Neural progenitor cell (in vitro differentiated cells): ENCODE measurements at regions not wholly inside any gene's neighbourhood (a gene's known extent, or its start where the extent isn't known, plus 50 kb on each side); places are given as distances from the start of the nearest gene placed in this dataset.

Experiments
- EZH2 ChIP-seq: fragments of 200-600 bp; sonication (generic); IDR thresholded peaks from 2 replicates; pipeline ENCODE4 v1.6.1; 2017; ENCODE audit warnings: antibody characterized with exemption, mild to moderate bottlenecking, moderate library complexity
- TF ChIP-seq, protein P1 (sequence below): fragments of 200-600 bp; sonication (generic); IDR thresholded peaks from 2 replicates; pipeline ENCODE4 v1.5.1; 2017; ENCODE audit warnings: antibody characterized with exemption, mild to moderate bottlenecking

DNA sequence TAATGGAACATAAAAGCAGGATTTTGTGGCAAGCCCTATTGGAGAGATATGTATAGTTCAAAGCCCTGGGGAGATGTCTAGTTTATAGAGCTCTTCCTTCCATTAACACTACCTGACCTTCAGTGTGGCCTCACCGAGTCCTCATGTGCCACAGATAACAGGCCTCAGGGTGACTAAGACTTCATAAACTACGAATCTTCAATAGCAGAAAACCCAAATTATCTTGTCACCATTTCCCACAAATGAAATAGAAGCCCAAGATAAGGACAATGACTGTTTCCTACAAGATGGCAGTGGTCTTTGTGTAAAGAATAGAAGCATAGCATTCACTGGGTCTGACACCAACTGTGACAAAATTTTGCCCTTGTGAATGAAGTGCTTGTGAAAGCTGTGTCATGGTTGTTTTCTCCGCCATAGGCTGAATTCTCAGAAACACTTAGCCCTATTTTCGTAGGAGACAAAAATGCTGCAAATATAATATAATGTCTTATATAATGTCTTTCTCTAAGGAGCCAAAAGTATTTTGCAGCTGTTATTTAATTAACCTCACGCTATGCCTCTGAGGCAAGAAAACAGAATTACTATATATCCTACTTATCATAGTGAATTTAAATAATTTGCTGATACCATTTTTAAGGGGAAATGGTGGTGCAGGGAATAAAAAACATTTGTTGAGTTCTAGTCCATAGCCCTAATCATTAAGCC, 136.7 kb upstream of the CWC22 start:
- TF ChIP-seq, protein P1, sequence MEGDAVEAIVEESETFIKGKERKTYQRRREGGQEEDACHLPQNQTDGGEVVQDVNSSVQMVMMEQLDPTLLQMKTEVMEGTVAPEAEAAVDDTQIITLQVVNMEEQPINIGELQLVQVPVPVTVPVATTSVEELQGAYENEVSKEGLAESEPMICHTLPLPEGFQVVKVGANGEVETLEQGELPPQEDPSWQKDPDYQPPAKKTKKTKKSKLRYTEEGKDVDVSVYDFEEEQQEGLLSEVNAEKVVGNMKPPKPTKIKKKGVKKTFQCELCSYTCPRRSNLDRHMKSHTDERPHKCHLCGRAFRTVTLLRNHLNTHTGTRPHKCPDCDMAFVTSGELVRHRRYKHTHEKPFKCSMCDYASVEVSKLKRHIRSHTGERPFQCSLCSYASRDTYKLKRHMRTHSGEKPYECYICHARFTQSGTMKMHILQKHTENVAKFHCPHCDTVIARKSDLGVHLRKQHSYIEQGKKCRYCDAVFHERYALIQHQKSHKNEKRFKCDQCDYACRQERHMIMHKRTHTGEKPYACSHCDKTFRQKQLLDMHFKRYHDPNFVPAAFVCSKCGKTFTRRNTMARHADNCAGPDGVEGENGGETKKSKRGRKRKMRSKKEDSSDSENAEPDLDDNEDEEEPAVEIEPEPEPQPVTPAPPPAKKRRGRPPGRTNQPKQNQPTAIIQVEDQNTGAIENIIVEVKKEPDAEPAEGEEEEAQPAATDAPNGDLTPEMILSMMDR, result no peak
- TF ChIP-seq EZH2, result no peak
